ENCODE measurements at regions not wholly inside any gene's neighbourhood (a gene's known extent, or its start where the extent isn't known, plus 50 kb on each side); places are given as distances from the start of the nearest gene placed in this dataset.
A peak's percentile ranks its signal among the peaks of the same experiment; 100 is the strongest.

DNA sequence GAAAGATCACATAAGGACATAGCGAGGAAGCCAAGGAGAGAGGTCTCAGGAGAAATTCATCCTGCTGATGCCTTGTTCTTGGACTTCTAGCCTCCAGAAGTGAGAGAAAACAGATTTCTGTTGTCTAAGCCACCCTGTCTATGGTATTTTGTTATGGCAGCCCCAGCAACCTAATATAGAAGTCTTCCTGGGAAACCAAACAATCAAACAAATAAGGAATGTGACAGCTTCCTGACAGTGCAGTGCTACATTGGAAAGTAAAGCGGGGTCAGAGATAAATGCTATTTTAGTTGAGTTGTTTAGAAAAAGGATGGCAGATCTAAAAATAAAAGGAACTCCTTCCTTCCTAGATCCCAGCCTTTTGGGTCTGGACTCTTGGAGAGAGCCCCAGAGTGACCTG lies 443.2 kb upstream of the GYPC start:
- TF ChIP-seq, protein P1, sequence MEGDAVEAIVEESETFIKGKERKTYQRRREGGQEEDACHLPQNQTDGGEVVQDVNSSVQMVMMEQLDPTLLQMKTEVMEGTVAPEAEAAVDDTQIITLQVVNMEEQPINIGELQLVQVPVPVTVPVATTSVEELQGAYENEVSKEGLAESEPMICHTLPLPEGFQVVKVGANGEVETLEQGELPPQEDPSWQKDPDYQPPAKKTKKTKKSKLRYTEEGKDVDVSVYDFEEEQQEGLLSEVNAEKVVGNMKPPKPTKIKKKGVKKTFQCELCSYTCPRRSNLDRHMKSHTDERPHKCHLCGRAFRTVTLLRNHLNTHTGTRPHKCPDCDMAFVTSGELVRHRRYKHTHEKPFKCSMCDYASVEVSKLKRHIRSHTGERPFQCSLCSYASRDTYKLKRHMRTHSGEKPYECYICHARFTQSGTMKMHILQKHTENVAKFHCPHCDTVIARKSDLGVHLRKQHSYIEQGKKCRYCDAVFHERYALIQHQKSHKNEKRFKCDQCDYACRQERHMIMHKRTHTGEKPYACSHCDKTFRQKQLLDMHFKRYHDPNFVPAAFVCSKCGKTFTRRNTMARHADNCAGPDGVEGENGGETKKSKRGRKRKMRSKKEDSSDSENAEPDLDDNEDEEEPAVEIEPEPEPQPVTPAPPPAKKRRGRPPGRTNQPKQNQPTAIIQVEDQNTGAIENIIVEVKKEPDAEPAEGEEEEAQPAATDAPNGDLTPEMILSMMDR (IDR thresholded peaks at IDR 0.05; ENCODE audit: insufficient read depth, low read depth, low read length, missing control alignments), result no peak
- no peak for DNase-seq (ENCODE audit: low read depth)
- H3K4me3 ChIP-seq (ENCODE audit: low read depth, low read length), result no peak overlapping the region

DNA sequence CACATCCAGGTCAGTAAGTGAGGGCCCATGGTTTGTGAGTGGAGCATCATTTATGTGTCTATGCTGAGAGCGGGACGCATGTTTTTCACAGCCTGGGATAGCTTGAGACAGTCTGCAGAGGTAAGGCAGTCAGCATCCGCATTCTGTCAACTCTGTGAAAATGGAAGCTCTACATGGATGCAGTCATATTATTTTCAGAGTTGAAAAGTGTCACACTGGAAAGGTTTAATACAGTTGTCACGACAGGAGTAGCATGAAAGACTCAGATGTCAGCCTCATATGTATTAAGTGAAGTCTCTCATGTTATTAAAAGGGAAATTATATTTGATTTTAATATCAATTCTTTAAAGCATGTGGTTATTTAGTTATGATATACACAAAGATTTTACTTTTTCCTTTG lies 436.9 kb upstream of the GYPC start:
- TF ChIP-seq, protein P1 (IDR thresholded peaks at IDR 0.05; ENCODE audit: insufficient read depth, low read depth, low read length, missing control alignments), result no peak

DNA sequence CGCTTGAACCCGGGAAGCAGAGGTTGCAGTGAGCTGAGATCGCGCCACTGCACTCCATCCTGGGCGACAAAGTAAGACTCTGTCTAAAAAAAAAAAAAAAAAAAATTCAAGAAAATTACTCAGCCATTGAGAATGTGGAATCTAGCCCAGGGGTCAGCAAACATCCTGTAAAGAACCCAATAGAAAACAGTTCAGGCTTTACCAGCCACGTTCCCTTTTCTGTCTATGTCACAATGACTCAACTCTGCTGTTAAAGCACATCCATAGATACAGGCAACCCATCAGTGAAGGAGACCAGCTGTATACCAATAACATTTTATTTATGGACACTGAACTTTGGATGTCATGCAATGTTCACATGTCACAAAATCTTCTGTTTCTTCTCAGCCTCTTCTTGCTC lies 435.6 kb upstream of the GYPC start:
- TF ChIP-seq, protein P1 (IDR thresholded peaks at IDR 0.05; ENCODE audit: insufficient read depth, low read depth, low read length, missing control alignments), result no peak
- DNase-seq (ENCODE audit: low read depth), result no peak
- H3K4me3 ChIP-seq (ENCODE audit: low read depth, low read length), result no peak overlapping the region

More for the DNA sequence above, 436.9 kb upstream of the GYPC start:
- DNase-seq (ENCODE audit: low read depth), result no peak
- no peak overlapping the region for H3K4me3 ChIP-seq (ENCODE audit: low read depth, low read length)

DNA sequence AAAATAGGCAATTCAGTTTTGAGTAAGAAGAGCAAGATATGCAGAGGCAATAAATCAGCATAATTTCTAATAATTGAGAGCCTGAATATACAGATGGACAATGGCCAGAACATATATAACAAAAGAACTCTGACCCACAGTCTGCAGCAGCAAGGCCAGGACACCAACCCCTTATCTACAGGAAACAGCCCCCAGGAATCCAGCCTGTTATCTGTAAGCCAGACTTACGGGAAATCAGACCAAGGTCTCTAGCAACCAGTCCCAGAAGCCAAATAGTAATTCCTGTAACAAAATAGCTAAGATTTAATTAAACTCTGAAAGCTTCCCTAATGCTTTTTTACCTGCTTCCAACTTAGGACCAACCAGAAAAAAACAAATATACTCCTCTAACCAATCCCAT lies 434.5 kb upstream of the GYPC start:
- H3K4me3 ChIP-seq (ENCODE audit: low read depth, low read length), result no peak overlapping the region
- no peak for DNase-seq (ENCODE audit: low read depth)
- TF ChIP-seq, protein P1 (IDR thresholded peaks at IDR 0.05; ENCODE audit: insufficient read depth, low read depth, low read length, missing control alignments), result no peak

DNA sequence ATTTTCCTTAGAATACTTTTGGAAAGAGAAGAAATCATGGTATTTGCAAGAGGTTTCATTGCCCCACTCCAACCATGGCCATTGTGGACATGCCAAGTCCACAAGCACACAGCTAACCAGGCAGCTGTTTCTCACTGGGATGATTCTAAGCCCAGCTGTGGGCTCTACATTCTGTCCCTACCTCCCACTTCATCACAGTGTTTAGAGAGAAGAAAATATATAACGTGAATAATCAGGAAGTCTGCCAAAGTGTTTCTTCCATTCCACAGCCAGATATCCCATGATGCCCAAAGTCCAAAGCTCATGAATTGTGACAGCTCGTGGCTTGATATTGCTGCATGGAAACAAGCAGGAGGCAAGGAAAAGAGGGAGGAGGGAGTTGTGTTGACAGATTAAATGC lies 433.7 kb upstream of the GYPC start:
- no peak overlapping the region for H3K4me3 ChIP-seq (ENCODE audit: low read depth, low read length)
- TF ChIP-seq, protein P1 (IDR thresholded peaks at IDR 0.05; ENCODE audit: insufficient read depth, low read depth, low read length, missing control alignments), result no peak
- DNase-seq (ENCODE audit: low read depth), result no peak

DNA sequence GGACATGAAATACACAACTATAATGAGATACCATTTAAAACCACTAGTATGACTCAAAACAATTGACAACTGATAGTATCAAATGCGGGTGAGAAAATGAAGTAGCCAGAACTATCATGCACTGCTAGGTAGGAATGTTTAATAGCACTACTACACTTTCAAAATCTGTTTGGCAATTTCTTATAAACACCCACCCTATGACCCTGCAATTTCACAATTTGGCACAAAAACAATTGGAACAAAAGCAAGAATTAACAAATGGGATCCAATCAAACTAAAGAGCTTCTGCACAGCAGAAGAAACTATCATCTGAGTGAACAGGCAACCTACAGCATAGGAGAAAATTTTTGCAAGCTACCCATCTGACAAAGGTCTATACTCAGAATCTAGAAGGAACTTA lies 431.2 kb upstream of the GYPC start:
- TF ChIP-seq, protein P1 (IDR thresholded peaks at IDR 0.05; ENCODE audit: insufficient read depth, low read depth, low read length, missing control alignments), result no peak
- H3K4me3 ChIP-seq (ENCODE audit: low read depth, low read length), result no peak overlapping the region
- DNase-seq (ENCODE audit: low read depth), result no peak

DNA sequence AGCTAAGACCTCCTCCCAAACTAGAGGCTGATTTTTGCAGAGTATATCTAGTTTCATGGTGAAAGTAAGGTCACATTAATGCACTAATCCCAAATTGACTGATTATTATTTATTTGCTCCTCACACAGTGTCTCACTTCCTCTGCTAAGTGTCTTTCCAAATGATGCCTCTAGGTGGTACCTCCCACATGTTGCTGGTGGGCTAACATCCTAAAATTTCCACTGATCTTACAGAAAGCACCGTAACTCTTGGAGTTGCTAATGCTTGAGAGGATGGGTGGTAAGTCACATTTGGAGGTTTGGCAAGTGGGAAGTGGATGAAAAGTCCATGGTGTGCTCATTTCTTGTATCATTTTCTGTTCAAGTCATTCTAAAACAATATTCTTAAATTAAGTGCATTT lies 428.7 kb upstream of the GYPC start:
- DNase-seq (ENCODE audit: low read depth), result no peak
- no peak overlapping the region for H3K4me3 ChIP-seq (ENCODE audit: low read depth, low read length)
- TF ChIP-seq, protein P1 (IDR thresholded peaks at IDR 0.05; ENCODE audit: insufficient read depth, low read depth, low read length, missing control alignments), result peak; percentile 17

Measured in GM12865 (cell line).